Stimulated activated CD4-positive, alpha-beta T cell treated with anti-CD3 and anti-CD28 coated beads, Interleukin-12 subunit alpha, Interleukin-12 subunit beta, amount 100 ng/mL, for 24 hours (primary cell): ENCODE measurements at regions not wholly inside any gene's neighbourhood (a gene's known extent, or its start where the extent isn't known, plus 50 kb on each side); places are given as distances from the start of the nearest gene placed in this dataset.
"Not testable (repeated sequence)": the region's sequence is repeated elsewhere in the genome, so short reads cannot be mapped to it uniquely, and the experiment has no call there.

ENCODE experiments used
- DNase-seq, 2 experiments: peaks; one replicate each; pipeline ENCODE4 v3.0.0-alpha.2; 2020; ENCODE audit warnings: low read depth in 2 of 2

- DNase-seq = no peak
Measured at GRCh38 chr19:29013325-29013724, 199.6 kb downstream of the UQCRFS1 start.

DNA sequence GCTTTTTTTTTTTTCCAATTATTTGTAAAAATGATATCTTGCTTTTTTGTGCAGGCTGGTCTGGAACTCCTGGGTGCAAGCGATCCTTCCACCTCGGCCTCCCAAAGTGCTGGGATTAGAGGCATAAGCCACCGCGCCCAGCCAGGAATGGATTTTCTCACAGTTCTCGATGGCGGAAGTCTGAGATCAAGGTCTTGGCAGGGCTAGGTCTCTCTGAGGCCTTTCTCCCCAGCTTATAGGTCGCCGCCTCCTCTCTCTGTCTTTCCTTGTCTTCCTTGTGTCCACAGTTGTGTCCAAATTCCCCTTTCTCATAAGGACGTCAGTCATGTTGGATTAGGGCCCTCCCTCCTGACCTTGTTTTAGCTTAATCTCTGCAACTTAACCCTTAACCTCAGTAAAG is 200.5 kb downstream of the UQCRFS1 start:
- no peak for DNase-seq

- DNase-seq = no peak
Measured at GRCh38 chr19:29010276-29010675, 202.7 kb downstream of the UQCRFS1 start.

GRCh38 chr19:29006057-29006735 is 206.8 kb downstream of the UQCRFS1 start:
- no peak for DNase-seq

DNA sequence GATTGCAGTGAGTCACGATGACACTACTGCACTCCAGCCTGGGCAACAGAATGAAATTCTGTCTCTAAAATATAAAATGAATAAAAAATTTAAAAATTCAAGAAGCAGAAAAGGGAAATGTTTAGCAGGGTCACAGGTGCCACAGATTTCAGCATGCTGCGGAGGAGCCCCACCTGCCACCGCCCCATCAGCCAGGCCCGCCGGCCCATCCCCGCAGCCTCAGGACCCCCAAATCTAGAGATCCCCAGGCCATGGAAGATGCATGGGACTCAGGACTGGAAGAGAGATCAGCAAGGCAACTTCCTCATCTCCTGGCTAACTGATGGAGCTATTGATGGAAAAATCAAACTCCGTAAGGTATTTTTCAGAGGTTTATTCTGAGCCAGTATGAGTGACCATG is 208.2 kb downstream of the UQCRFS1 start:
- DNase-seq = no peak

- DNase-seq = no peak
Measured at GRCh38 chr19:29003641-29004409, 209.1 kb downstream of the UQCRFS1 start.

- no peak for DNase-seq
Measured at GRCh38 chr19:29002336-29002735, 210.6 kb downstream of the UQCRFS1 start.

- no peak for DNase-seq
Measured at GRCh38 chr19:29001597-29002245, 211.2 kb downstream of the UQCRFS1 start.

- DNase-seq = no peak
Measured at GRCh38 chr19:29001141-29001581, 211.8 kb downstream of the UQCRFS1 start.

DNA sequence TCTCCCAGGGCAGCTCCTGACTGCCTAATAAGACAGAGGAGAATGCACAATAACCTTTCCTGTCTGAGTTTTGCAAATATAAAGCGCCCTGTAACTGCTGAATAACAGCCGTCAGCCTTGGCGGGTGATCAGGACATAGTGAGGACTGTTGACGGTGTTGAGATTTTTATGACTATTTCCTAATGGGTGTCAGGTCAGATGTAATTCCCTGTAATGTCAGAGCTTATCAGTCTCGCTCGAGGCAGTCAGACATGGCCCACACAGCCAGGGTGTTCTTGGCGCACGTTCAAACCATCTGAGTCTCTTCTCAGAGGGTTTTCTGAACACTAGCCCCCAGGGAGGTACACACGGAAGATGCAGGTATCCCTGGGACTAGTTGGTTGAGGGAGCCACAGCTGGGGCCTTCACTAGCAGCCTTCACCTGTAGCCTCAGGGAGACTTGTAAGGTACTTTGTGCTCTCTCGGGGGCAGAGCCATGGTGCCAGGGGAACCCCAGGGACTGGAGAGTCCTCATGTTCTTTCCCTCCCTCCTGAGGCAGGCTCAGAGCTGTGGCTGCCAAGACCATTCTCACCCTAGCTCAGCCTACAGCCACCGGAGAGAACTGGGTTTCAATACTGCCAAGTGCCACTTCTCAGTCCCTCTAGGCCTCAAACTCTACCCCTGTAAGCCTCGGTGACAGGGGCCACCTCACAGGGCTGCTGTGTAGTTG is 213.1 kb downstream of the UQCRFS1 start:
- no peak for DNase-seq

GRCh38 chr19:28998974-28999373 is 214.0 kb downstream of the UQCRFS1 start:
- no peak for DNase-seq

DNA sequence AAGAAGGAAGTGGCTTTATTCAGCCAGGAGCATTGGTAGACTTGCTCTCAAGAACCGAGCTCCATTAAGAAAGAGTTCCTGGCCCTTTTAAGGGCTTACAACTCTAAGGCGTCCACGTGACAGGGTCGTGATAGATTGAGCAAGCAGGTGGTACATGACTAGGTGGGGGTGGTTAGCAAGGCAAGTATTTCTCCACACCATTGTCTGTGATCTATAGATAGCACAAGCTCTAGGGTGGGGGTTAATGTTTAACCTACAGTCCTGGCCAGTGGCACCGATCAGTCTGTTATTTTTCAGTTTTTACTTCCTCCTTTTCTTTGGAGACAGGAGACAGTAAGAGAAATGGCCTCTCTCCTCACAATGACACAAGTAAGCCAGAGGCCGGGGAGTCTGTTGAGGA is 215.1 kb downstream of the UQCRFS1 start:
- not testable (repeated sequence) for DNase-seq

DNA sequence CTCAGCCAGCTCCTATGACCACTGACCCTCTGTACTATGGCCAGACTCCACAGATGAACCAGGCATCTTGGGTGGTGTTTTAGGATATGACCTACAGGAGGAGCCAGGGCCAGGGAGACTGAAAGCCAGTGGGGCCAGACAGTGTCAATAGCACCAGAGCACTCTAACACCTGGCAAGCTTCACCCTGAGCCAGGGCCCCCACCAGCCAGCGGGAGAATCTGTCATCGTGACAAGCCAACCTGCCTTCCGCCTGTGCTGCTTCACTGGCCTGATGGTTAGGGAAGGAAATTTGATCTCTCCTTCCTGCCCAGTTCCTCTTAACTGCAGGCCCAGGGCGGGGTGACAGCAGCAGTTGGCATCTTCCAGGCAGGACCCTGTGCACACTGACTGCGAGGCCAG is 222.4 kb downstream of the UQCRFS1 start:
- DNase-seq = no peak

GRCh38 chr19:28989739-28990138 is 223.2 kb downstream of the UQCRFS1 start:
- no peak for DNase-seq

- no peak for DNase-seq
Measured at GRCh38 chr19:28988066-28988465, 224.9 kb downstream of the UQCRFS1 start.

DNA sequence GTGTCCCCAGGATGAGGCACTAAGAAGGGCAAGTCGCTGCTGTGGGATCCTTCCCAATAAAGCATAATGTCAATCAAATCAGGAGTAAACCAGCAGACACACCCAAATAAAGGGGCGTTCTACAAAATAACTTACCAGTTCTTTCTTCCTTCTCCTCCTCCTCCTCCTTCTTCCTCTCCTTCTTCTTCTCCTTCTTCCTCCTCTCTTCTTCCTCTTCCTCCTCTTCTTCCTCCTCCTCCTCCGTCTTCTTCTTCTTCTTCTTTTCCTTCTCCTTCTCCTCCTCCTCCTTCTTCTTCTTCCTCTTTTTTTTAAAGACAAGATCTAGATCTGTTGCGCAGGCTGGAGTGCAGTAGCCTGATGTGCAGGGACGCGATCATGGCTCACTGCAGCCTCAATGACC is 225.8 kb downstream of the UQCRFS1 start:
- no peak for DNase-seq

DNA sequence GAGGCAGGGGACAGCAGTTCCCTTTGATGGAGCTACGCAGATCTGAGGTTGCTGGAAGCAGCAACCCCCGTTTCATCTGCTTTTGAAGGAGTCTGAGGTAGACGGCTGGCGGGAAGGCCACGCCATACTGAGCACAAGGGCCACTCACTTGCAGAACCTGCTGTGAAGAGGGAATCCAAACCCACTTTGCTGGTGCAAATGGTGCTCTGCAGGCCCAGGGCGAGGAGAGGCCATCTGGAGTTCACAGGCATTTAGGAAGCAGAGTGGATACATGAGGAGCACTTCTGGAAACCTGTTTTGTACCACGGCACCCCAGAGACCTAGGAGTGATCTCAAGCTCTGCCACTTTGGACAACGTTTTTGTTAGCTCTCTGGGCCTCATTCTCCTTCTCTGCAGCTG is 227.8 kb downstream of the UQCRFS1 start:
- DNase-seq = no peak

DNA sequence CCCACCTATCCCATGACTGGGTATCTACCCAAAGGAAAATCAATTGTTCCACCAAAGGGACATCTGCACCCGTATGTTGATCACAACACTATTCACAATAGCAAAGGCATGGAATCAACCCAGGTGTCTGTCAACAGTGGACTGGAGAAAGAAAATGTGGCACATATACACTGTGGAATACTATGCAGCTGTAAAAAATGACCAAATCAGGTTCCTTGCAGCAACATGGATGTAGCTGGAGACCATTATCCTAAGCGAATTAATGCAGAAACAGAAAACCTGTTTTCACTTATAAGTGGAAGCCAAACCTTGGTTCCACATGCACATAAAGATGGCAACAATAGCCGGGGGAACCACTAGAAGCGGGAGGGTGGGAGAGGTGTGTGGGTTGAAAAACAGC is 228.6 kb downstream of the UQCRFS1 start:
- no peak for DNase-seq

- no peak for DNase-seq
Measured at GRCh38 chr19:28983430-28983829, 229.5 kb downstream of the UQCRFS1 start.

- no peak for DNase-seq
Measured at GRCh38 chr19:28981994-28982393, 231.0 kb downstream of the UQCRFS1 start.

DNA sequence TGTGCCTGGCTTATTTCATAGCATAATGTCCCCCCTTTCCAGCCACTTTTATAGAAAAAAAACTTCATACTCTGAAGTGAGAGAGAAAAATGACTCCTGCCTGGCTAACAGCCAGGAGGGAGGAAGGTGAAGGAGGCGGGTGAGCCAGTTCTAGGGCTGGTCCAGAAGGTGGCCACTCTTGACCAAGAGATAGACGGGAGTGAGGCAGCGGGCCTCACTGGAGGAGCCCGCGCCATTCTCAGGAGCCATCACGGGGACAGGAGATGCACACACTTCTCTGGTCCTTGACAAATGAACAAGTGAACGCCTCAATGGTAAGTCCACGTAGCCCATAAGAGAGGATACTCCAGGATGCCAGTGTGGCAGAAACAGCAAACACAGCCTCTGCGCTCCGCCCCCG is 231.4 kb downstream of the UQCRFS1 start:
- no peak for DNase-seq

DNA sequence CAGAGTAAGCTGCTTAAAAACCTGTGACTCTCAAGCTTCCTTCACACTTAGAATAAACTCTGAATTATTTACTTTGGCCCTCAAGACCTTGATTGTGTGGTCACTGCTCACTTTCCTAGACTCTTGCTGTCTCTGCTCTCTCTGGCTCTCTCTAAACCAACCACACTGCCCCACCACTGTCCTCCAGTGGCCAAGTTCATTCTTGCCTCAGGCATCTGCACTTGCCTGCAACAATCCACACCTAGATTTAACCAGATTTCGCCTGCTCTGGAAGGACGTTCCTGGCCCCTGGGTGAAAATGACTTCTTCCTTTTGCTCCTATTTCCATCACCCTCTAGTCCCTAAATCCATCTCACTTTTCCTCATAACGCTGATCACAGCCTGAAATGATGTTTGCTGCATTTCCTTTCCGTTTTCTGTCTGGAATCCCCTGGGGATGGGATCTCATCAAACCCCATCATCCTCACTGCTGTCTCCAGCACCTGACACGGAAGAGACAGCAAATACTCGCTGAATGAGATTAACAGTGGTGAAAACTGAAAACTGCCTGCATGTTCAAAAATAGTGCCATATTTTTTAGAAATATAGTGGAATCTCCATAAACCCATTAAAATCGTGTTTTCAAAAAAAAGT is 232.6 kb downstream of the UQCRFS1 start:
- no peak for DNase-seq
